Heart right ventricle (tissue), 16 donors: ENCODE measurements at regions not wholly inside any gene's neighbourhood (a gene's known extent, or its start where the extent isn't known, plus 50 kb on each side); places are given as distances from the start of the nearest gene placed in this dataset.

Source experiments
- ATAC-seq, 8 donors: fragments of 200-7000 bp; cut with Tn5 transposase; one replicate each; pipeline ENCODE4 v1.9.1; 2020; ENCODE audit warnings: mild to moderate bottlenecking in 8 of 8, moderate library complexity in 8 of 8, moderate number of reproducible peaks in 1 of 8
- DNase-seq, 2 donors: peaks; one replicate each; pipeline ENCODE4 v3.0.0-alpha.2; 2020
- H3K27ac ChIP-seq, 10 donors: fragments of 200-600 bp; sonication (generic) in 2 of 10; one replicate each; pipeline versions ENCODE4 v1.5.0 to v1.8.0; 2020 to 2022; ENCODE audit warnings: mild to moderate bottlenecking in 3 of 10
- H3K27me3 ChIP-seq, 7 donors: fragments of 200-600 bp; one replicate each; pipeline ENCODE4 v1.8.0; 2021 to 2022; ENCODE audit warnings: mild to moderate bottlenecking in 2 of 7
- H3K36me3 ChIP-seq, 9 donors: fragments of 200-600 bp; sonication (generic) in 1 of 9; one replicate each; pipeline versions ENCODE4 v1.5.0 to v1.8.0; 2020 to 2022; ENCODE audit warnings: mild to moderate bottlenecking in 2 of 9
- H3K4me1 ChIP-seq, 9 donors: fragments of 200-600 bp; sonication (generic) in 1 of 9; one replicate each; pipeline versions ENCODE4 v1.5.0 to v1.8.0; 2020 to 2022; ENCODE audit warnings: mild to moderate bottlenecking in 4 of 9
- H3K4me3 ChIP-seq, 10 donors: fragments of 200-600 bp; sonication (generic) in 2 of 10; one replicate each; pipeline versions ENCODE4 v1.5.0 to v1.8.0; 2020 to 2022; ENCODE audit warnings: mild to moderate bottlenecking in 7 of 10, moderate library complexity in 2 of 10
- H3K9me3 ChIP-seq, 11 donors: fragments of 200-600 bp in 10 of 11; sonication (generic) in 2 of 11; one replicate each; pipeline versions ENCODE4 v1.5.0 to v1.8.0; 2013 to 2022; ENCODE audit warnings: mild to moderate bottlenecking in 2 of 11, control low read depth in 1 of 11, moderate library complexity in 1 of 11
- WGBS, 2 donors: extraction: QIAGEN DNeasy Blood & Tissue Kit; methylation state at CpG; one replicate each; pipeline ENCODE4 v1.1.7; 2013; ENCODE audit warnings: inconsistent platforms in 1 of 2; 5-methylcytosine and 5-hydroxymethylcytosine counted together
- intact Hi-C, 10 donors: fragments of 100-400 bp; cut with DNase I; formaldehyde crosslinking; loops; one replicate each; pipeline versions ENCODE4 v1.11.1 to v1.14.2; 2022
- TF ChIP-seq, protein P1 (sequence below), 9 donors: fragments of 200-600 bp; sonication (generic) in 2 of 9; IDR thresholded peaks; one replicate each; pipeline versions ENCODE4 v1.5.0 to v1.8.0; 2021 to 2022; ENCODE audit warnings: antibody characterized with exemption in 9 of 9, mild to moderate bottlenecking in 5 of 9, moderate library complexity in 1 of 9
- donor health status: Arrhythmogenic right ventricular cardiomyopathy.
- donor health status: ischemic (EF 13 %, LVEDD 7.1; RV severe dilation, severe dysfunction).
- donor health status: healthy with polysubstance abuse.
- donor health status: DM: no; HTN: yes; CAD: no.
- donor health status: DM: no; HTN: no; CAD: no.
- donor health status: ischemic (EF 25% LVEDD 6.9; RV normal size, moderate dysfunction).
- donor health status: ischemic (EF 25% LVEDD 5.7; RV mildly dilated, moderate dysfunction).
- donor health status: healthy.
- donor health status: DM: yes; HTN: yes; CAD: no.
- donor health status: Ischemic cardiomyopathy.
- donor health status: ischemic (EF 35%, LVEDD 5.7; RV mildly dilated, moderate dysfunction).
- donor health status: nonischemic (EF 11% LVEDD 7.7; RV severe dilation, severe dysfunction).
- donor health status: DM: yes; HTN: yes; CAD: no.
- donor health status: PGD.
- donor health status: ischemic (EF 29% LVEDD 5.4; RV normal size, mild dysfunction).
- donor health status: nonischemic (EF 23%, LVEDD 6.1; RV moderate dilation, normal function).

DNA sequence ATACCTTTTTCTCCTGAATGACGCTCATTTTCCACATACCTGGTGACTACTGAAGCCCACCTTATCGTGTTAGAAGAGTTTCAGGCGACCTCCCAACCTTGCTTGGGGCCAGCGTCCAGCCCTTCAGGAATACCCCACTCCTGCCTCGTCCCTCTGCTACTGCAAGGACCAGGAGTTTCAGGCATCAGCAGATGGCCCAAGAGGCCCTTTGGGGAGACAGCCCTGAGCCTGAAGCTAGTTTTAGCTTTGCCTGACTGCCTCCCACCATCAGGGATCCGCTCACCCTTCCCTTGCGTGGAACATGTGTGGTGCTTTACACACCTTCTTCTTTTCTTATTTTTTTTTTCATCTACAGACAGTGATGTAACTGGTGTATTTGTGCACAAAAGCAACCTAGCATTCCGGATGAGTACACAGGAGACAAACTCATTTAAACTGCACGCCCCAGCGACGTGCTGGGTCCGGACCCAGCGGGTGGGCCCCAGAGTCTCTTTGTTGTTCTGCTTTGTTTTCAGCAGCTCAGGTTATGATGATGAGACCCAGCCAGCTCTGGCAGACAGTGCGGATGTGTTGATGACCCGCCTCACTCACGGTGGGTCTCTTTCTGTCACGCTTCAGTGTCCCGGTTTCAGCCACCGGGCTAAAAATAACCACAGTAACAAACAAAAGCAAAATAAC is 242.4 kb downstream of the C16orf95 start:
- Histone ChIP-seq H3K27me3 (peaks cover 0 to 45% (median 12%) of the 10 kb centered on the region in 7 donors), H3K9me3 (peaks cover 0 to 8% (median 3%) of the 10 kb centered on the region in 11 donors), H3K4me3 (no peak overlapping the region), H3K27ac (no peak overlapping the region), H3K4me1 (no peaks in the 10 kb centered on the region), H3K36me3 (no peaks in the 10 kb centered on the region)
- WGBS, 2 donors, result 77 to 84% methylated on average over 19 of the region's 19 CpGs
- no peak for DNase-seq
- no peak for ATAC-seq
- TF ChIP-seq, protein P1, sequence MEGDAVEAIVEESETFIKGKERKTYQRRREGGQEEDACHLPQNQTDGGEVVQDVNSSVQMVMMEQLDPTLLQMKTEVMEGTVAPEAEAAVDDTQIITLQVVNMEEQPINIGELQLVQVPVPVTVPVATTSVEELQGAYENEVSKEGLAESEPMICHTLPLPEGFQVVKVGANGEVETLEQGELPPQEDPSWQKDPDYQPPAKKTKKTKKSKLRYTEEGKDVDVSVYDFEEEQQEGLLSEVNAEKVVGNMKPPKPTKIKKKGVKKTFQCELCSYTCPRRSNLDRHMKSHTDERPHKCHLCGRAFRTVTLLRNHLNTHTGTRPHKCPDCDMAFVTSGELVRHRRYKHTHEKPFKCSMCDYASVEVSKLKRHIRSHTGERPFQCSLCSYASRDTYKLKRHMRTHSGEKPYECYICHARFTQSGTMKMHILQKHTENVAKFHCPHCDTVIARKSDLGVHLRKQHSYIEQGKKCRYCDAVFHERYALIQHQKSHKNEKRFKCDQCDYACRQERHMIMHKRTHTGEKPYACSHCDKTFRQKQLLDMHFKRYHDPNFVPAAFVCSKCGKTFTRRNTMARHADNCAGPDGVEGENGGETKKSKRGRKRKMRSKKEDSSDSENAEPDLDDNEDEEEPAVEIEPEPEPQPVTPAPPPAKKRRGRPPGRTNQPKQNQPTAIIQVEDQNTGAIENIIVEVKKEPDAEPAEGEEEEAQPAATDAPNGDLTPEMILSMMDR (IDR thresholded peaks at IDR 0.05), result no peak
- intact Hi-C loops, result loop anchor here in 1 of 10 donors (10.0 kb wide), 1 partner anchor 200 kb away; no protein-coding TSS in a partner anchor

DNA sequence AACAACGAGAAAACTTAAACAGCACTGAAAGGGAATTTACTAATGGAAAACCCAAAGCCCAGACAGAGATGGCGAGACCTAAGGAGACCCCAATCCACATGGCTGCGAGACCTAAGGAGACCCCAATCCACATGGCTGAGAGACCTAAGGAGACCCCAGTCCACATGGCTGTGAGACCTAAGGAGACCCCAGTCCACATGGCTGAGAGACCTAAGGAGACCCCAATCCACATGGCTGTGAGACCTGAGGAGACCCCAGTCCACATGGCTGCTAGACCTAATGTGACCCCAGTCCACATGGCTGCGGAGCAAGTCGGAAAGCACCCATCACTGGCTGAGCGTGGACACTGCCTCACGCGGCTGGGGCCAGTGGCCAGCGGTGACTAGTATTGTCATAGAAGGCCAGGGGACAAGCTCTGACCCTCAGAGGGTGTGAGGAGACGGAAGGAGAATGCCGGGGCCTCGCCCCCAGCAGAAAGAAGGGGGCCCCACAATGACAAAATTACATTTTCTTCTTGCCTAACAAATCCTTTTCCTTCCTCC is 241.8 kb downstream of the C16orf95 start:
- 93 to 94% methylated on average over 12 of the region's 12 CpGs for WGBS, 2 donors
- intact Hi-C loops, result loop anchor here in 1 of 10 donors (10.0 kb wide), 1 partner anchor 199 kb away; no protein-coding TSS in a partner anchor
- no peak for DNase-seq
- Histone ChIP-seq H3K36me3 (no peaks in the 10 kb centered on the region), H3K9me3 (peaks cover 0 to 14% (median 9%) of the 10 kb centered on the region in 11 donors), H3K27ac (no peak overlapping the region), H3K4me3 (no peak overlapping the region), H3K27me3 (peaks cover 0 to 39% (median 11%) of the 10 kb centered on the region in 7 donors), H3K4me1 (no peaks in the 10 kb centered on the region)
- ATAC-seq, result no peak
- TF ChIP-seq, protein P1 (IDR thresholded peaks at IDR 0.05), result no peak

DNA sequence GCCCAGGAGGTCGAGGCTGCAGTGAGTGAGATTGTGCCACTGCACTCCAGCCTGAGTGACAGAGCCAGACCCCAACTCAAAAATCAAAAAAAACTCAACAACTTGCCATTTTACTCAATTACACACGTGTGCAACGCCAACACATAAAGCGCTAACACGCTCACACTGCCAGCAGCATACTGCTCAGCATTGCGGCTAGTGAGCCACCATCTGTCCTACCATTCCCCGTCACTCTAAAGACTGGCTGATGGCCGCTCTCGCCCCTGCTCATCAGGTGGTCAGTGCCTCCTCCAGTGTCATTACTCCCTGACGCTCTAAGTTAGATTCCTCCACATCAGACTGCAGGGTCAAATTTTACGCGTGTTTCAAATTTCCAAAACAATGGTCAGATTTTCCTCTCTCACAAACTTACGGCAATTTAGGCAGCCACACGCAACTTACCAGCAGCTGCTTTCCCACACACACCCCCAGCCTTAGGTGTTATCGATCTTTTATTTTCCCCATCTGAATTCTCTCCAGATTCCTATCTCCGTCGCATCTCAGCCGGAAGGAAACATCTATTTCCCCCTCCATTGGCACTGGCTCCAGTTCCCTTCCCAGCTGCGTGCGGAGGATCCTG is 240.8 kb downstream of the C16orf95 start:
- intact Hi-C loops, result loop anchor here in 1 of 10 donors (10.0 kb wide), 1 partner anchor 198 kb away; no protein-coding TSS in a partner anchor
- ATAC-seq (no peak), DNase-seq (no peak)
- Histone ChIP-seq H3K27ac (no peak overlapping the region), H3K9me3 (peaks cover 0 to 25% (median 17%) of the 10 kb centered on the region in 11 donors), H3K27me3 (peaks cover 0 to 29% (median 6%) of the 10 kb centered on the region in 7 donors), H3K4me1 (no peaks in the 10 kb centered on the region), H3K4me3 (no peak overlapping the region), H3K36me3 (no peaks in the 10 kb centered on the region)
- 84 to 89% methylated on average over 20 of the region's 20 CpGs for WGBS, 2 donors
- TF ChIP-seq, protein P1 (IDR thresholded peaks at IDR 0.05), result no peak

DNA sequence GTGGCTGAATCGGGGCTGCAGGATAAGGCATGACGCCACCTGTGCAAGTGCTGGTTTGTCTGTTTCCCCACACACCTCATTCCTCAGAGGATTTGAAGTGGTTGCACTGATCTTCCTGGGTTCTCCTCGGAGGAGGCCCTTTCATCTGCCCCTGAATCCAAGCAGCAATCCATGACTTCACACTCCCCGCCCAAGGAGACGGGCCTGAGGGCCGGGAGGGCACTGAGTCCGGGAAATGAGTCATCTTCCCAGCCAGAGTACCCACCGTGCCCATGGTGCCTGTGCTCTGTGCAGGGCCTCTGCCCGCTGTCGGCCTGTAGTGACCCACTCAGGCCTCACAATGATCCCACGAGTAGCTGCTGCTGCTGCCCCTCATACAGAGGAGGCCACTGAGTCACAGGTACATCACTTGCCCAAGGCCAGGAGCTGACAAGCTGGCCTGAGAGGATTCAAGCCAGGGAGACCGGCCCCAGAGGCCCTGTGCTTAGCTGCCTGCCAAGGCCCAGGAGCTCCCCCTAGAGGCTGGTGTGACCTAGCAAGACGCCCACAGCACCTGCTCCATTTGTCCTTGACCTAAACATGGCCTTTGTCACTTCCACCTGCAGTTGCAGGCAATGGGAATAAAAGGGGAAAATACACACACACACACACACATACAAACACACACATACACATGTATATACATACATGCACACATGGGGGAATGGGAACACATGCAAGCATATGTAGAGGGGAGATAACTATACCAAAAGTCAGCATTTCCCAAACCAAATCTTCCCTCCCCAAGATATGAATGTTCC is 240.0 kb downstream of the C16orf95 start:
- H3K4me1 ChIP-seq, result no peaks in the 10 kb centered on the region
- peaks cover 0 to 32% (median 23%) of the 10 kb centered on the region in 11 donors for H3K9me3 ChIP-seq
- DNase-seq (peak; percentile 29 to 40), ATAC-seq (no peak)
- H3K27ac ChIP-seq, result no peak overlapping the region
- intact Hi-C loops, result loop anchor here in 1 of 10 donors (10.0 kb wide), 1 partner anchor 198 kb away; no protein-coding TSS in a partner anchor
- 62% methylated on average over 13 of the region's 13 CpGs for WGBS, 2 donors
- TF ChIP-seq, protein P1 (IDR thresholded peaks at IDR 0.05), result peak in 8 of 9 donors; percentile 19 to 61 (median 52)
- H3K36me3 ChIP-seq, result no peaks in the 10 kb centered on the region
- H3K4me3 ChIP-seq, result no peak overlapping the region
- H3K27me3 ChIP-seq, result peaks cover 0 to 22% (median 2%) of the 10 kb centered on the region in 7 donors
